ACC112 (cell line): ENCODE measurements at regions not wholly inside any gene's neighbourhood (a gene's known extent, or its start where the extent isn't known, plus 50 kb on each side); places are given as distances from the start of the nearest gene placed in this dataset.

Experiments used
- H2AFZ ChIP-seq: fragments of 200-600 bp; sonication (generic); one replicate; pipeline ENCODE4 v1.6.0; 2017; ENCODE audit warnings: antibody characterized with exemption, low read length; ENCODE audit not compliant: unreplicated experiment
- H3K27ac ChIP-seq: fragments of 200-600 bp; sonication (generic); 2 replicates; pipeline ENCODE4 v1.5.1; 2014; ENCODE audit warnings: low read depth, mild to moderate bottlenecking, antibody characterized with exemption, low read length, moderate library complexity
- H3K27me3 ChIP-seq: fragments of 200-600 bp; sonication (generic); 2 replicates; pipeline ENCODE4 v1.6.1; 2014; ENCODE audit warnings: mild to moderate bottlenecking, antibody characterized with exemption, low read length, moderate library complexity, mixed read lengths; ENCODE audit not compliant: insufficient read depth
- H3K36me3 ChIP-seq: fragments of 200-600 bp; sonication (generic); 2 replicates; pipeline ENCODE4 v1.6.1; 2016; ENCODE audit warnings: mild to moderate bottlenecking, antibody characterized with exemption, low read length, moderate library complexity, mixed read lengths; ENCODE audit not compliant: insufficient read depth
- H3K4me1 ChIP-seq: fragments of 200-600 bp; sonication (generic); one replicate; pipeline ENCODE4 v1.6.1; 2016; ENCODE audit warnings: low read length, mixed read lengths; ENCODE audit not compliant: insufficient read depth, unreplicated experiment, control insufficient read depth
- H3K4me3 ChIP-seq: fragments of 200-600 bp; sonication (generic); 2 replicates; pipeline ENCODE4 v1.5.1; 2014; ENCODE audit warnings: mild to moderate bottlenecking, low read depth, low read length
- H3K79me2 ChIP-seq: fragments of 200-600 bp; sonication (generic); one replicate; pipeline ENCODE4 v1.6.0; 2016; ENCODE audit warnings: low read length; ENCODE audit not compliant: control insufficient read depth, unreplicated experiment, insufficient read depth

- Histone ChIP-seq H3K79me2 (no peaks in the 10 kb centered on the region), H3K36me3 (no peaks in the 10 kb centered on the region), H3K4me3 (no peak overlapping the region), H2AFZ (no peak overlapping the region), H3K27ac (no peak overlapping the region), H3K4me1 (no peaks in the 10 kb centered on the region), H3K27me3 (no peaks in the 10 kb centered on the region)
Measured at GRCh38 chr6:113488812-113489685, 368.1 kb upstream of the MARCKS start.

DNA sequence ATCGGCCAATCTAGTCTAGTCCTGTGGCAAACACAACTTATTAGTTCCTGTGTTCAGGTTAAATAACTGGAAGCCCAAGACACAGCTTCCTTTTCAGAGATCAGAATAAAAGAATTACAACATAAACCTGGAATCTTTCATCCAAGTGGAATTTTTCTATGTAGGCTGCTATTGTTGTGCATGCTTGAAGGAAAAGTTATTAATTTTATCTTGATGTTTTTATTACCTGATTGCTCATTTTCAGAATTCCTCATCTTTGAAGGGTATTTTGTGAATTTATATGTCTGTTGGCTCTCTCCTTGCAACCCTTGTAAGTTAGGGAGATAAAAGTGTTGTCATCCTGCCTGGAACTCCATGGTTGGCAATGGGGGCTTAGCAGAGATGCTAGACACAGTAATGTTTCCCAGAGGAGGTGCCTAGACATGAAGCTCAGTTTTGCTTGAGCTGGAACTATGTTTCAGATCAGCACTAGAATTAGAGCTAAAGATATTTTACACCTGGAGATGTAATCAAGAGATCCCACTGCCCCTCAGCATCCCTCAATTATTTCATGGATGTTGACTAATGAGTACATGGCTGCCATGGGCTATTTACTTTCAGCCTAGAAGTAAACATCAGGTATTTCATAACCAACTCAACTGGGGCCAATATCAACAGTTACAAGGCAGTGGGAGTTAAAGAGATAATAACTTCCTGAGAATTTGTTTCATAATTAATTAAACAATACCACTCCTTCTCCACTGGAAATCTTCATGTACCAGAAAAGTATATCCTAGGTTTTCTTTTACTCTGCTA is 367.0 kb upstream of the MARCKS start:
- Histone ChIP-seq H3K4me3 (no peak overlapping the region), H3K27ac (no peak overlapping the region), H3K4me1 (peaks cover under 1% of the 10 kb centered on the region), H3K36me3 (no peaks in the 10 kb centered on the region), H2AFZ (no peak overlapping the region), H3K27me3 (no peaks in the 10 kb centered on the region), H3K79me2 (no peaks in the 10 kb centered on the region)

- no peaks in the 10 kb centered on the region for H3K27me3 ChIP-seq
- peaks cover 11% of the 10 kb centered on the region for H3K4me1 ChIP-seq
- H3K79me2 ChIP-seq = no peaks in the 10 kb centered on the region
- no peak overlapping the region for H3K4me3 ChIP-seq
- H2AFZ ChIP-seq = no peak overlapping the region
- H3K36me3 ChIP-seq = no peaks in the 10 kb centered on the region
- H3K27ac ChIP-seq = no peak overlapping the region
Measured at GRCh38 chr6:113491376-113491775, 365.8 kb upstream of the MARCKS start.

DNA sequence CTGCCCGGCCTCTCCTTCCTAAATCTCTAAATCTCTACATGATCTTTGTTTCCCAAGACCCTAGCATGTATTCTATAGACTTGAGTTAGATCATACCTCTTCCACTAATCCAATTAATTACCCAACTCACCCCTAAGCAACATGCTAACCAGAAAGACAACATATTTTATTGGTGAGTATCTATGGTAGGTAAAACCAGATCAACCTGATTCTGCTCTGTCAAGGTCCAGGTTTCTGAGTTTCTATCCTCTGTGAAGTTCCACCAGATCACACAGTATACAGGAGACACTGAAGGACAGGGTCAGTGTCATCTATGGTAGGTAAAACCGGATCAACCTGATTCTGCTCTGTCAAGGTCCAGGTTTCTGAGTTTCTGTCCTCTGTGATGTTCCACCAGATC is 363.2 kb upstream of the MARCKS start:
- H3K4me3 ChIP-seq = no peak overlapping the region
- H3K27me3 ChIP-seq = no peaks in the 10 kb centered on the region
- H3K79me2 ChIP-seq = no peaks in the 10 kb centered on the region
- H2AFZ ChIP-seq = no peak overlapping the region
- peaks cover 11% of the 10 kb centered on the region for H3K4me1 ChIP-seq
- H3K36me3 ChIP-seq = no peaks in the 10 kb centered on the region
- H3K27ac ChIP-seq = no peak overlapping the region

GRCh38 chr6:113495521-113495920 is 361.6 kb upstream of the MARCKS start:
- Histone ChIP-seq H3K79me2 (no peaks in the 10 kb centered on the region), H3K4me3 (no peak overlapping the region), H2AFZ (no peak overlapping the region), H3K36me3 (no peaks in the 10 kb centered on the region), H3K27me3 (no peaks in the 10 kb centered on the region), H3K4me1 (peaks cover 11% of the 10 kb centered on the region), H3K27ac (no peak overlapping the region)

GRCh38 chr6:113496166-113496565 is 361.0 kb upstream of the MARCKS start:
- H3K79me2 ChIP-seq = no peaks in the 10 kb centered on the region
- no peak overlapping the region for H3K4me3 ChIP-seq
- no peaks in the 10 kb centered on the region for H3K36me3 ChIP-seq
- H3K4me1 ChIP-seq = peaks cover 11% of the 10 kb centered on the region
- H2AFZ ChIP-seq = no peak overlapping the region
- no peak overlapping the region for H3K27ac ChIP-seq
- H3K27me3 ChIP-seq = no peaks in the 10 kb centered on the region

DNA sequence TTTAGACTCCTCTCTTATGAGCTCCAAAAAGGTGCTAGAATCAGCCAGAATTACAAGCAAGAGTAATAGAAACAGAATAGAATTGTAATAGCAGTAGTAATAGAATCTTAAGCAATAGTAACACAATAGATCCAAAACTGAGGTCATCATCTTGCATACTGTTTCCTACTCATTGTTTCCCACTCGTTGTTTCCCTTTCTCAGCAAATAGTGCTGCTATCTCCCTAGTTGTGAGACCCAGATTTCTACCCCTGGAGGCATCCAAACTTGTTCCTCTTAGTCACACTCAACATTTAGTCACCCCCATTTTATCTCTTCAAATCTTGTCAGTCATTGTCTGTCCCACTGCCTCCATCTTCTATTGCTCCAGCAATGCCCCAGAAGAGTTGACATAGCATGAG is 356.9 kb upstream of the MARCKS start:
- Histone ChIP-seq H2AFZ (no peak overlapping the region), H3K36me3 (no peaks in the 10 kb centered on the region), H3K27me3 (no peaks in the 10 kb centered on the region), H3K79me2 (no peaks in the 10 kb centered on the region), H3K4me3 (no peak overlapping the region), H3K27ac (no peak overlapping the region), H3K4me1 (peaks cover 9% of the 10 kb centered on the region)

DNA sequence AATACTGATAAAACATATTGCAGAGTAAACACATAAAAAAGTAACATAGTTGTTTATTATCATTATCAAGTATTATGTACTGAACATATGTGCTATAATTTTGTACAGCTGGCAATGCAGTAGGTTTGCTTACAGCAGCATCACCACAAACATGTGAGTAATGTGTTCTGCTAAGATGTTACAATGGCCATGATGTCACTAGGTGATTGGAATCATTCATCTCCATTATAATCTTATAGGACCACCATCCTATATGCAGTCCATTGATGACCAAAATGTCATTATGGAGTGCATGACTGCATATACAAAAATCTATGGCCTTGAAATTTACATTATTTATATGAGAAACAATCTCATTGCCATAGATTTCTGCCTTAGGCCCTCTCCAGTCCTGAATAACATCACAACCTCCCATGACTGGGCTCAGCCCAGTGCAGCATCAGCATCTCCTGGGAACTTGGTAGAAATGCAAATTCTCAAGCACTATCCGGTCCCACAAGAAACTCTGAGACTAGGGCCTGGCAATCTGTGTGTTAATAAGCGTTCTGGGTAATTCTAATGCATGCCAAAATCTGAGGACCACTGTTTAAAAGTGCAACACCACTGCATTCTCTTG is 352.0 kb upstream of the MARCKS start:
- Histone ChIP-seq H3K27me3 (no peaks in the 10 kb centered on the region), H3K27ac (no peak overlapping the region), H3K4me1 (no peaks in the 10 kb centered on the region), H3K79me2 (no peaks in the 10 kb centered on the region), H3K36me3 (no peaks in the 10 kb centered on the region), H3K4me3 (no peak overlapping the region), H2AFZ (no peak overlapping the region)

DNA sequence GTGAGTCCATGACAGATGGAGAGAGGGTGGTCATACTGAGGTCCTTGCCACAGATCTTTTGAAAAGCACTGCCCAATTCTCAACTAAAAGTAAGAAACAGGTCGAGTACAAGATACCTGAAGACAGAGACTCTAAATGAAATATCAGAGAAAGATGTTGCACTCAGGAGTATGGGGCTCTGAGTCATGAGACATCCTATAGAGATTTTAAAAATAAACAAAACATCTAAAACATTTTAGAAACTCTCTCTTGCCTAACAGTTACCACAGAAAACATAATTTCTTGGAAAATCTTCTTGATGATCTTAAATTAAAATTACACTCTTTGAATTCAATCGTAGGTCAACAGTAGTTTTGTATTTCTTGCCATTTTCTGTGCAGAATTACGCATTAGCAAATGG is 348.9 kb upstream of the MARCKS start:
- Histone ChIP-seq H2AFZ (no peak overlapping the region), H3K4me3 (no peak overlapping the region), H3K27ac (no peak overlapping the region), H3K27me3 (no peaks in the 10 kb centered on the region), H3K36me3 (no peaks in the 10 kb centered on the region), H3K79me2 (no peaks in the 10 kb centered on the region), H3K4me1 (no peaks in the 10 kb centered on the region)

DNA sequence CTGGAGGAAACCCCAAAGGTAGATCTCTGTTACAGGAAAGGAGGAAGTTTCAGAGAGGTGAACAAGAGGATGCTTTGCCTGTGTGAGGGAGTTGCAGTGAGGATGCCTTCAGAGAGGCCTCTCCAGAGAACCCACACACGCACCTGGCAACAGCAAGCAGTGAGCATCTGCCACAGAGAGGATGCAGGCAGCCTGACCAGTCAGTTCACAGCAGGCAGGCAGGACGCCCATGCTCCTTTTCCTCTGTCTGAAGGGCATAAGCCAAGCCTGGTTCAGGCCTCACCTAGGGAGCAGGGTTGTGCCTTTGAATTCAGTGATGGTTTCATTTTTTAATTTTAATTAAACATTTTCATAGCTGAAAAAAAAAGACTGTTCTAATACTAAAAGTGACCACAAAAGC is 346.0 kb upstream of the MARCKS start:
- no peak overlapping the region for H2AFZ ChIP-seq
- H3K27ac ChIP-seq = no peak overlapping the region
- H3K4me3 ChIP-seq = no peak overlapping the region
- no peaks in the 10 kb centered on the region for H3K36me3 ChIP-seq
- H3K27me3 ChIP-seq = no peaks in the 10 kb centered on the region
- no peaks in the 10 kb centered on the region for H3K4me1 ChIP-seq
- H3K79me2 ChIP-seq = no peaks in the 10 kb centered on the region
